Breast epithelium (tissue), 4 donors: ENCODE measurements at regions not wholly inside any gene's neighbourhood (a gene's known extent, or its start where the extent isn't known, plus 50 kb on each side); places are given as distances from the start of the nearest gene placed in this dataset.
"Not testable (repeated sequence)": the region's sequence is repeated elsewhere in the genome, so short reads cannot be mapped to it uniquely, and the experiment has no call there.

Experiments used
- DNase-seq, 2 donors: peaks; one replicate each; pipeline ENCODE4 v3.0.0-alpha.2; 2019; ENCODE audit warnings: low spot score in 2 of 2
- H3K27ac ChIP-seq, 2 donors: fragments of 200-600 bp; sonication (generic) in 1 of 2; one replicate each; pipeline ENCODE4 v1.5.1; 2016 to 2019; ENCODE audit warnings: mild to moderate bottlenecking in 1 of 2
- H3K27me3 ChIP-seq, 2 donors: fragments of 200-600 bp; sonication (generic) in 1 of 2; one replicate each; pipeline versions ENCODE4 v1.5.1 to v1.6.0; 2017 to 2019; ENCODE audit warnings: control low read depth in 1 of 2, mild to moderate bottlenecking in 1 of 2
- H3K36me3 ChIP-seq: fragments of 200-600 bp; one replicate; pipeline ENCODE4 v1.5.1; 2019
- H3K4me1 ChIP-seq, 2 donors: fragments of 200-600 bp; sonication (generic); one replicate each; pipeline ENCODE4 v1.5.1; 2016 to 2019; ENCODE audit warnings: control low read depth in 1 of 2
- H3K4me3 ChIP-seq, 3 donors: fragments of 200-600 bp; sonication (generic); 1 replicate in 2 of 3; 2 replicates in 1 of 3; pipeline ENCODE4 v1.5.1; 2016 to 2019; ENCODE audit warnings: mild to moderate bottlenecking in 3 of 3, moderate library complexity in 2 of 3
- H3K9me3 ChIP-seq, 2 donors: fragments of 200-600 bp; sonication (generic) in 1 of 2; one replicate each; pipeline ENCODE4 v1.5.1; 2016 to 2019; ENCODE audit warnings: control low read depth in 1 of 2
- POLR2A ChIP-seq: fragments of 450-650 bp; IDR thresholded peaks from one replicate; pipeline ENCODE4 v1.6.1; 2016; ENCODE audit warnings: antibody characterized with exemption, mild to moderate bottlenecking, moderate library complexity
- POLR2AphosphoS5 ChIP-seq, 3 donors: sonication (generic); formaldehyde crosslinking; IDR thresholded peaks; one replicate each; pipeline ENCODE4 v1.6.1; 2017; ENCODE audit warnings: antibody characterized with exemption in 3 of 3
- intact Hi-C: fragments of 100-400 bp; cut with DNase I; formaldehyde crosslinking; loops from one replicate; pipeline ENCODE4 v1.15.1; 2023; ENCODE audit warnings: low total_unique reads
- TF ChIP-seq, protein P1 (sequence below), 3 donors: fragments of 450-650 bp; IDR thresholded peaks; one replicate each; pipeline ENCODE4 v1.5.1; 2016 to 2017; ENCODE audit warnings: antibody characterized with exemption in 3 of 3, mild to moderate bottlenecking in 3 of 3, moderate library complexity in 3 of 3

DNA sequence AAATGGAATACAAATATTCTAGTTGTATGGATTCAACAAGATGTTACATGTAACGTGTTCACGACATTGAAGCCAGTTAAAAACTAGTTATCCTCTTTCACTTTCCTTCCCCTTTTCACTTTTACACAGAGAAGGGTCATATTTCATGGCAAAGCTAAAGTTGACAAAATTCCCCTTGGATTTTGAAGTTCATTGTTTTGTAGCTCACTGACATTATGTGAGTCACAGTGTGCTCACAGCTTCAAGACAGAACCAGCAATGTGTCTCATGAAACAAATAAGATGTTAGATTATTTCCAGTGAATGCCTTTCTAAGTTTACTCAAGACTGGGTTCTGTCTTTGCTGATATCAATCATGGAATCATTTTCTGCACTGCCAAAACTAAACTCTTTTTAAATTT lies 535.5 kb upstream of the GRIN3A start:
- intact Hi-C loops: no loop called here

DNA sequence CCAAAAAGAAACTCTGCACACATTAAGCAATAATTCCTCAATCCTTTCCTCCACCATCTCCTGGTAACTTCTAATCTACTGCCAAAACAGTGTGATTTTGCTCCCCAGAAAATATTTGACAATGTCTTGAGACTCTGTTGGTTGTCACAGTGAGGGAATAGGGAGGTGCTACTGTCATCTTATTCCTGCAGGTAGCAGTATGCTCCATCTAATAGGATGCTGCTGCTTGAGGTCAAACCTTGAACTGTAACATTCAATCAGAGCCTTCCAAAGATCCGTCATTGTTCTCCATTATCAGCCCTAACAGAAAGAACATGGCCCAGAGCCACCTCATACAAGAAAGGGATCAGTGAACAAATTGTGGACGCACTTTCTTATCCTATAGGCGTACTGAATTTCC lies 514.7 kb upstream of the GRIN3A start:
- H3K4me1 ChIP-seq: no peaks in the 10 kb centered on the region
- no peaks in the 10 kb centered on the region for H3K9me3 ChIP-seq
- intact Hi-C loops: no loop called here
- no peaks in the 10 kb centered on the region for H3K27me3 ChIP-seq
- no peak overlapping the region for H3K27ac ChIP-seq
- no peak overlapping the region for H3K4me3 ChIP-seq
- TF ChIP-seq, protein P1, sequence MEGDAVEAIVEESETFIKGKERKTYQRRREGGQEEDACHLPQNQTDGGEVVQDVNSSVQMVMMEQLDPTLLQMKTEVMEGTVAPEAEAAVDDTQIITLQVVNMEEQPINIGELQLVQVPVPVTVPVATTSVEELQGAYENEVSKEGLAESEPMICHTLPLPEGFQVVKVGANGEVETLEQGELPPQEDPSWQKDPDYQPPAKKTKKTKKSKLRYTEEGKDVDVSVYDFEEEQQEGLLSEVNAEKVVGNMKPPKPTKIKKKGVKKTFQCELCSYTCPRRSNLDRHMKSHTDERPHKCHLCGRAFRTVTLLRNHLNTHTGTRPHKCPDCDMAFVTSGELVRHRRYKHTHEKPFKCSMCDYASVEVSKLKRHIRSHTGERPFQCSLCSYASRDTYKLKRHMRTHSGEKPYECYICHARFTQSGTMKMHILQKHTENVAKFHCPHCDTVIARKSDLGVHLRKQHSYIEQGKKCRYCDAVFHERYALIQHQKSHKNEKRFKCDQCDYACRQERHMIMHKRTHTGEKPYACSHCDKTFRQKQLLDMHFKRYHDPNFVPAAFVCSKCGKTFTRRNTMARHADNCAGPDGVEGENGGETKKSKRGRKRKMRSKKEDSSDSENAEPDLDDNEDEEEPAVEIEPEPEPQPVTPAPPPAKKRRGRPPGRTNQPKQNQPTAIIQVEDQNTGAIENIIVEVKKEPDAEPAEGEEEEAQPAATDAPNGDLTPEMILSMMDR (IDR thresholded peaks at IDR 0.05): no peak
- no peak for DNase-seq
- H3K36me3 ChIP-seq: no peaks in the 10 kb centered on the region

More for the DNA sequence above, 535.5 kb upstream of the GRIN3A start:
- Histone ChIP-seq H3K9me3 (peaks cover 0 to under 1% of the 10 kb centered on the region in 2 donors), H3K36me3 (no peaks in the 10 kb centered on the region), H3K4me3 (no peak overlapping the region), H3K4me1 (no peaks in the 10 kb centered on the region), H3K27ac (no peak overlapping the region), H3K27me3 (no peaks in the 10 kb centered on the region)
- TF ChIP-seq POLR2AphosphoS5 (IDR thresholded peaks at IDR 0.05) (no peak), POLR2A (no peak)
- TF ChIP-seq, protein P1 (IDR thresholded peaks at IDR 0.05): no peak
- no peak for DNase-seq

DNA sequence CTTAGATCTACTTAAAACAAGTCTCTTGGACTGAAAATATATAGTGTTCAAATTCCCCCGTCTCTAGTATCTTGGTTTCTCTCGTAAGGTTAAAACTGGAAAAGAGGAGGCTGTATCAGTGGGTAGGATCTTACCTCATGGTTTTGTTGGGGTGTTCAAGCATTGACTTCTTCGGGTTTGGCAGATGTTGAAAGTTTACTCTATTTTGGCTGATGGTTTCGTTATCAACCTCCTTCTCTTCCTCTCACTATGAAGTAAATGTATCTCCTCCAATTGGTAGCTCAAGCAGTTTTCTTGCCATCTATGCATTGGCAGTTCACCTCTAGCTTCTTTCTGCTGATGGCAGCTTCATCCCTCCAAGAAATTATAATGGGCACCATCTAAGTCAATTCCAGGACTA lies 506.5 kb upstream of the GRIN3A start:
- no peak for DNase-seq
- no peaks in the 10 kb centered on the region for H3K9me3 ChIP-seq
- H3K27ac ChIP-seq: no peak overlapping the region
- intact Hi-C loops: no loop called here
- no peaks in the 10 kb centered on the region for H3K36me3 ChIP-seq
- no peak overlapping the region for H3K4me3 ChIP-seq
- TF ChIP-seq POLR2AphosphoS5 (IDR thresholded peaks at IDR 0.05) (no peak), POLR2A (no peak)
- TF ChIP-seq, protein P1 (IDR thresholded peaks at IDR 0.05): no peak
- H3K4me1 ChIP-seq: no peaks in the 10 kb centered on the region
- H3K27me3 ChIP-seq: no peaks in the 10 kb centered on the region

DNA sequence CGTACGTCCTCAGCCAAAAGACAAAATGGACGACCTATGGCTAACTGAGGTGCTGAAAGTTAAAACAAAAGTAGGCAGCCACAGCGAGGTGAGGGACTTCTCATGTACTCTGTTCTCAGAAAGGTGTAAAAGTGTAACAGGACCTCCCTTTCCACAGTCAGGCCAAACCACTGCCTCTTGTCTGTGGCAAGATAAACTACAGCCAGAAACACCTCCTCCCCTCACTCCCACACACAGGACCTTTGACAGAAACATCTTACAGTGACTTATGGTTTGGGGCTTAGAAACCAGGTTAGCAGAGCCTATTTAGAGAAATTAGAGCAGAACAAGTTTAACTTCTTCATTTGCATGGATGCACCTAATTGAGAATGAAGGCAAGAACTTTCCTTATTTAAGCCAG lies 499.1 kb upstream of the GRIN3A start:
- no peak for TF ChIP-seq POLR2AphosphoS5 (IDR thresholded peaks at IDR 0.05)
- TF ChIP-seq POLR2A: no peak
- TF ChIP-seq, protein P1 (IDR thresholded peaks at IDR 0.05): no peak
- no peaks in the 10 kb centered on the region for H3K9me3 ChIP-seq
- no peaks in the 10 kb centered on the region for H3K36me3 ChIP-seq

DNA sequence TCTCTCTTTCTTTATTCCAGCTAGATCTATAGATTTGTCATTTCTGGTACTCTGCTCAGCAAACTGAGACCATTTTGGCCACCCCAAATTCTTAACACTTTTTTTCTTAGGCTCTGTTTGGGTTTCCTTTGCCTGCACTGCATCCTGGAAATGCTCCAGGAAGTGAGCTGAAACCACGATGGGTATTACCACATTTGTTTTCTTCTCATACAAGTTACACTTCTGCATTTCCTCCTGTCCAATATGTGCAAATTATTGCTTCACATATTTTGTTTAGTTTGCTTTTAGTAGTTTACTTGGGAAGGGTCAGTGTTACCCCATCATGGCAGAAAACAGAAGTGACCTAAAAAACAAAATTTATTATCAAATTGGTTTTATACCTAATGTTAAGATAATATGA lies 498.6 kb upstream of the GRIN3A start:
- H3K4me1 ChIP-seq: no peaks in the 10 kb centered on the region
- no peaks in the 10 kb centered on the region for H3K36me3 ChIP-seq
- no peak for DNase-seq
- H3K4me3 ChIP-seq: no peak overlapping the region
- intact Hi-C loops: no loop called here
- H3K27me3 ChIP-seq: no peaks in the 10 kb centered on the region
- H3K9me3 ChIP-seq: no peaks in the 10 kb centered on the region
- H3K27ac ChIP-seq: no peak overlapping the region
- TF ChIP-seq, protein P1 (IDR thresholded peaks at IDR 0.05): no peak
- no peak for TF ChIP-seq POLR2A
- TF ChIP-seq POLR2AphosphoS5 (IDR thresholded peaks at IDR 0.05): no peak

More for the DNA sequence above, 499.1 kb upstream of the GRIN3A start:
- Histone ChIP-seq H3K4me1 (no peaks in the 10 kb centered on the region), H3K4me3 (no peak overlapping the region), H3K27ac (no peak overlapping the region), H3K27me3 (no peaks in the 10 kb centered on the region)
- intact Hi-C loops: no loop called here
- DNase-seq: no peak

DNA sequence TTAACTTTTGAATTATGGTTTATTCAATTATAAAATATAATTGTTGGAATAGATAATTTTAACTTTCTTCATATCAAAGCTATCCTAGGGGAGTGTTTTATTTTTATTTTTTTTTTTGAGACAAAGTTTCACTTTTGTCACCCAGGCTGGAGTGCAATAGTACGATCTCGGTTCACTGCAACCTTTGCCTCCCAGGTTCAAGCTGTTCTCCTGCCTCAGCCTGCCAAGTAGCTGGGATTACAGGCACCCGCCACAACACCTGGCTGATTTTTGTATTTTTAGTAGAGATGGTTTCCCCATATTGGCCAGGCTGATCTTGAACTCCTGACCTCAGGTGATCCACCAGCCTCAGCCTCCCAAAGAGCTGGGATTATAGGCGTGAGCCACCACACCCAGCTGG lies 489.0 kb upstream of the GRIN3A start:
- H3K27me3 ChIP-seq, H3K4me1 ChIP-seq, intact Hi-C loops, H3K9me3 ChIP-seq, H3K27ac ChIP-seq, DNase-seq, H3K4me3 ChIP-seq, H3K36me3 ChIP-seq: not testable (repeated sequence)
